ENCODE measurements at regions not wholly inside any gene's neighbourhood (a gene's known extent, or its start where the extent isn't known, plus 50 kb on each side); places are given as distances from the start of the nearest gene placed in this dataset.

- TF ChIP-seq PAWR (CRISPR knock-in tag; IDR thresholded peaks at IDR 0.05; ENCODE audit: borderline replicate concordance) = no peak
- TF ChIP-seq, protein P1, sequence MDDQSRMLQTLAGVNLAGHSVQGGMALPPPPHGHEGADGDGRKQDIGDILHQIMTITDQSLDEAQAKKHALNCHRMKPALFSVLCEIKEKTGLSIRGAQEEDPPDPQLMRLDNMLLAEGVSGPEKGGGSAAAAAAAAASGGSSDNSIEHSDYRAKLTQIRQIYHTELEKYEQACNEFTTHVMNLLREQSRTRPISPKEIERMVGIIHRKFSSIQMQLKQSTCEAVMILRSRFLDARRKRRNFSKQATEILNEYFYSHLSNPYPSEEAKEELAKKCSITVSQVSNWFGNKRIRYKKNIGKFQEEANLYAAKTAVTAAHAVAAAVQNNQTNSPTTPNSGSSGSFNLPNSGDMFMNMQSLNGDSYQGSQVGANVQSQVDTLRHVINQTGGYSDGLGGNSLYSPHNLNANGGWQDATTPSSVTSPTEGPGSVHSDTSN (CRISPR knock-in tag; IDR thresholded peaks at IDR 0.05; ENCODE audit: borderline replicate concordance) = no peak
- TF ChIP-seq PAX8 (CRISPR knock-in tag; IDR thresholded peaks at IDR 0.05; ENCODE audit: borderline replicate concordance) = no peak
- TF ChIP-seq CBX5 (CRISPR knock-in tag; IDR thresholded peaks at IDR 0.05; ENCODE audit: borderline replicate concordance) = no peak
- no peak for TF ChIP-seq NFYB (CRISPR knock-in tag; IDR thresholded peaks at IDR 0.05)
- TF ChIP-seq, protein P2, sequence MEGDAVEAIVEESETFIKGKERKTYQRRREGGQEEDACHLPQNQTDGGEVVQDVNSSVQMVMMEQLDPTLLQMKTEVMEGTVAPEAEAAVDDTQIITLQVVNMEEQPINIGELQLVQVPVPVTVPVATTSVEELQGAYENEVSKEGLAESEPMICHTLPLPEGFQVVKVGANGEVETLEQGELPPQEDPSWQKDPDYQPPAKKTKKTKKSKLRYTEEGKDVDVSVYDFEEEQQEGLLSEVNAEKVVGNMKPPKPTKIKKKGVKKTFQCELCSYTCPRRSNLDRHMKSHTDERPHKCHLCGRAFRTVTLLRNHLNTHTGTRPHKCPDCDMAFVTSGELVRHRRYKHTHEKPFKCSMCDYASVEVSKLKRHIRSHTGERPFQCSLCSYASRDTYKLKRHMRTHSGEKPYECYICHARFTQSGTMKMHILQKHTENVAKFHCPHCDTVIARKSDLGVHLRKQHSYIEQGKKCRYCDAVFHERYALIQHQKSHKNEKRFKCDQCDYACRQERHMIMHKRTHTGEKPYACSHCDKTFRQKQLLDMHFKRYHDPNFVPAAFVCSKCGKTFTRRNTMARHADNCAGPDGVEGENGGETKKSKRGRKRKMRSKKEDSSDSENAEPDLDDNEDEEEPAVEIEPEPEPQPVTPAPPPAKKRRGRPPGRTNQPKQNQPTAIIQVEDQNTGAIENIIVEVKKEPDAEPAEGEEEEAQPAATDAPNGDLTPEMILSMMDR (CRISPR knock-in tag; IDR thresholded peaks at IDR 0.05) = no peak
- TF ChIP-seq CSRNP1 (CRISPR knock-in tag; IDR thresholded peaks at IDR 0.05) = no peak
- TF ChIP-seq GTF2F1 (IDR thresholded peaks at IDR 0.05; ENCODE audit: low read length) = no peak
Observed at GRCh38 chr2:188833799-188834198, 140.4 kb upstream of the COL3A1 start.
